RPMI8226 (cell line): ENCODE measurements at regions not wholly inside any gene's neighbourhood (a gene's known extent, or its start where the extent isn't known, plus 50 kb on each side); places are given as distances from the start of the nearest gene placed in this dataset.
A peak's percentile ranks its signal among the peaks of the same experiment; 100 is the strongest.

Source experiments
- DNase-seq: peaks from one replicate; pipeline ENCODE4 v3.0.0-alpha.2; 2015

GRCh38 chr1:175894581-175894980 is 151.2 kb upstream of the TNR start:
- DNase-seq, result no peak

GRCh38 chr1:175893192-175893591 is 149.8 kb upstream of the TNR start:
- DNase-seq, result no peak

- no peak for DNase-seq
These were observed 149.3 kb upstream of the TNR start for GRCh38 chr1:175892686-175893085.

- DNase-seq, result no peak
These were observed 148.5 kb upstream of the TNR start for GRCh38 chr1:175891783-175892309.

- DNase-seq, result no peak
These were observed 147.6 kb upstream of the TNR start for GRCh38 chr1:175890958-175891357.

GRCh38 chr1:175889848-175890247 is 146.5 kb upstream of the TNR start:
- DNase-seq, result no peak

GRCh38 chr1:175888996-175889395 is 145.6 kb upstream of the TNR start:
- DNase-seq, result no peak

GRCh38 chr1:175887981-175888428 is 144.6 kb upstream of the TNR start:
- peak; percentile 52 for DNase-seq

GRCh38 chr1:175887521-175887920 is 144.1 kb upstream of the TNR start:
- DNase-seq, result no peak

GRCh38 chr1:175885326-175885725 is 141.9 kb upstream of the TNR start:
- DNase-seq, result no peak

- no peak for DNase-seq
These were observed 141.0 kb upstream of the TNR start for GRCh38 chr1:175884369-175884768.

- no peak for DNase-seq
These were observed 138.8 kb upstream of the TNR start for GRCh38 chr1:175882192-175882591.

- DNase-seq, result no peak
These were observed 138.0 kb upstream of the TNR start for GRCh38 chr1:175881246-175881976.

- no peak for DNase-seq
These were observed 135.4 kb upstream of the TNR start for GRCh38 chr1:175878775-175879174.

GRCh38 chr1:175877939-175878737 is 134.7 kb upstream of the TNR start:
- no peak for DNase-seq

- DNase-seq, result no peak
These were observed 132.2 kb upstream of the TNR start for GRCh38 chr1:175875556-175875955.

- no peak for DNase-seq
These were observed 130.7 kb upstream of the TNR start for GRCh38 chr1:175874081-175874480.

- DNase-seq, result no peak
These were observed 130.0 kb upstream of the TNR start for GRCh38 chr1:175873290-175873935.

- DNase-seq, result no peak
These were observed 129.2 kb upstream of the TNR start for GRCh38 chr1:175872588-175872987.

- DNase-seq, result no peak
These were observed 128.3 kb upstream of the TNR start for GRCh38 chr1:175871647-175872046.

GRCh38 chr1:175870217-175870616 is 126.8 kb upstream of the TNR start:
- no peak for DNase-seq

GRCh38 chr1:175866776-175867175 is 123.4 kb upstream of the TNR start:
- no peak for DNase-seq

- DNase-seq, result no peak
These were observed 121.8 kb upstream of the TNR start for GRCh38 chr1:175865041-175865766.
